ENCODE measurements at regions not wholly inside any gene's neighbourhood (a gene's known extent, or its start where the extent isn't known, plus 50 kb on each side); places are given as distances from the start of the nearest gene placed in this dataset.

DNA sequence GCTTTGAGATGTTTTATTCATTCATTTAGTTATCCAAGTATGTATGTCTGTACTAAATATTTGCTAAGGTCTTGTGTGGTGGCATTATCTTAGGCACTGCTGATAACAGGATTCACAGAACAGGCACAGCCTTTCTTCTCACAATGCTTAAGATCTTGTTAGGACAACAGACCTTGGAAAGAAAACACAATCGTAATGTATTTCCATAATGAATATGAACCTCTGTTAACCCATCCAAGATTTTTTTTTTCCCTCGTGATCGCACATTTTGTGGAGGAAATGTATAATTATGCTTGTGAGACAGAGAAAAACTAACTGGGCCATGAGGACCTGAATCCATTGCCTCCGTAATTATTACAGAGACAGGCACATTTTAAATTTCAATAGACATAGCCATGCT is 121.9 kb downstream of the NPIPB5 start:
- Histone ChIP-seq H3K4me1 (ENCODE audit: control insufficient read depth in 1 of 2, insufficient read depth in 2 of 2, low read depth in 1 of 2, low read length in 1 of 2) (no peaks in the 10 kb centered on the region), H2AFZ (ENCODE audit: low read depth) (no peak overlapping the region), H3K4me2 (no peak overlapping the region), H3K27ac (ENCODE audit: low read depth in 2 of 2, low read length in 1 of 2) (no peak overlapping the region), H3K79me2 (ENCODE audit: insufficient read depth) (no peaks in the 10 kb centered on the region), H3F3A (replicated peaks; ENCODE audit: insufficient read depth) (no peaks in the 10 kb centered on the region), H3K9me3 (no peaks in the 10 kb centered on the region), H4K20me1 (ENCODE audit: insufficient read depth) (no peaks in the 10 kb centered on the region), H3K36me3 (replicated peaks in 1 of 2; ENCODE audit: control insufficient read depth in 1 of 2, insufficient read depth in 2 of 2, low read length in 1 of 2) (no peaks in the 10 kb centered on the region), H3K9me2 (no peaks in the 10 kb centered on the region), H3K9ac (no peak overlapping the region), H3K4me3 (ENCODE audit: low read depth in 2 of 2, low read length in 1 of 2) (no peak overlapping the region), H3K27me3 (ENCODE audit: insufficient read depth) (no peaks in the 10 kb centered on the region)
- DNase-seq, result no peak
- CTCF ChIA-PET, result no interaction called here
- TF ChIP-seq RCOR1 (IDR thresholded peaks at IDR 0.05; ENCODE audit: low read length) (no peak), MXI1 (IDR thresholded peaks at IDR 0.05; ENCODE audit: low read depth, low read length) (no peak), RAD21 (IDR thresholded peaks at IDR 0.05; ENCODE audit: low read length) (no peak), NRF1 (IDR thresholded peaks at IDR 0.05; ENCODE audit: low read depth, low read length) (no peak), TCF12 (IDR thresholded peaks at IDR 0.05) (no peak), CHD2 (IDR thresholded peaks at IDR 0.05; ENCODE audit: low read length, partially characterized antibody) (no peak), YY1 (IDR thresholded peaks at IDR 0.05; ENCODE audit: low read depth) (no peak)
- TF ChIP-seq, protein P1, sequence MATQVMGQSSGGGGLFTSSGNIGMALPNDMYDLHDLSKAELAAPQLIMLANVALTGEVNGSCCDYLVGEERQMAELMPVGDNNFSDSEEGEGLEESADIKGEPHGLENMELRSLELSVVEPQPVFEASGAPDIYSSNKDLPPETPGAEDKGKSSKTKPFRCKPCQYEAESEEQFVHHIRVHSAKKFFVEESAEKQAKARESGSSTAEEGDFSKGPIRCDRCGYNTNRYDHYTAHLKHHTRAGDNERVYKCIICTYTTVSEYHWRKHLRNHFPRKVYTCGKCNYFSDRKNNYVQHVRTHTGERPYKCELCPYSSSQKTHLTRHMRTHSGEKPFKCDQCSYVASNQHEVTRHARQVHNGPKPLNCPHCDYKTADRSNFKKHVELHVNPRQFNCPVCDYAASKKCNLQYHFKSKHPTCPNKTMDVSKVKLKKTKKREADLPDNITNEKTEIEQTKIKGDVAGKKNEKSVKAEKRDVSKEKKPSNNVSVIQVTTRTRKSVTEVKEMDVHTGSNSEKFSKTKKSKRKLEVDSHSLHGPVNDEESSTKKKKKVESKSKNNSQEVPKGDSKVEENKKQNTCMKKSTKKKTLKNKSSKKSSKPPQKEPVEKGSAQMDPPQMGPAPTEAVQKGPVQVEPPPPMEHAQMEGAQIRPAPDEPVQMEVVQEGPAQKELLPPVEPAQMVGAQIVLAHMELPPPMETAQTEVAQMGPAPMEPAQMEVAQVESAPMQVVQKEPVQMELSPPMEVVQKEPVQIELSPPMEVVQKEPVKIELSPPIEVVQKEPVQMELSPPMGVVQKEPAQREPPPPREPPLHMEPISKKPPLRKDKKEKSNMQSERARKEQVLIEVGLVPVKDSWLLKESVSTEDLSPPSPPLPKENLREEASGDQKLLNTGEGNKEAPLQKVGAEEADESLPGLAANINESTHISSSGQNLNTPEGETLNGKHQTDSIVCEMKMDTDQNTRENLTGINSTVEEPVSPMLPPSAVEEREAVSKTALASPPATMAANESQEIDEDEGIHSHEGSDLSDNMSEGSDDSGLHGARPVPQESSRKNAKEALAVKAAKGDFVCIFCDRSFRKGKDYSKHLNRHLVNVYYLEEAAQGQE (IDR thresholded peaks at IDR 0.05; ENCODE audit: low read depth, low read length), result no peak
- TF ChIP-seq, protein P2, sequence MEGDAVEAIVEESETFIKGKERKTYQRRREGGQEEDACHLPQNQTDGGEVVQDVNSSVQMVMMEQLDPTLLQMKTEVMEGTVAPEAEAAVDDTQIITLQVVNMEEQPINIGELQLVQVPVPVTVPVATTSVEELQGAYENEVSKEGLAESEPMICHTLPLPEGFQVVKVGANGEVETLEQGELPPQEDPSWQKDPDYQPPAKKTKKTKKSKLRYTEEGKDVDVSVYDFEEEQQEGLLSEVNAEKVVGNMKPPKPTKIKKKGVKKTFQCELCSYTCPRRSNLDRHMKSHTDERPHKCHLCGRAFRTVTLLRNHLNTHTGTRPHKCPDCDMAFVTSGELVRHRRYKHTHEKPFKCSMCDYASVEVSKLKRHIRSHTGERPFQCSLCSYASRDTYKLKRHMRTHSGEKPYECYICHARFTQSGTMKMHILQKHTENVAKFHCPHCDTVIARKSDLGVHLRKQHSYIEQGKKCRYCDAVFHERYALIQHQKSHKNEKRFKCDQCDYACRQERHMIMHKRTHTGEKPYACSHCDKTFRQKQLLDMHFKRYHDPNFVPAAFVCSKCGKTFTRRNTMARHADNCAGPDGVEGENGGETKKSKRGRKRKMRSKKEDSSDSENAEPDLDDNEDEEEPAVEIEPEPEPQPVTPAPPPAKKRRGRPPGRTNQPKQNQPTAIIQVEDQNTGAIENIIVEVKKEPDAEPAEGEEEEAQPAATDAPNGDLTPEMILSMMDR (IDR thresholded peaks at IDR 0.05), result no peak
- POLR2A ChIA-PET, result interaction anchor here (0.7 kb wide), 1 partner anchor 12 kb away, joined by 3 read pairs; no protein-coding TSS in a partner anchor
- WGBS (ENCODE audit: low lambda C conversion rate), result 52% methylated on average over 4 of the region's 4 CpGs

DNA sequence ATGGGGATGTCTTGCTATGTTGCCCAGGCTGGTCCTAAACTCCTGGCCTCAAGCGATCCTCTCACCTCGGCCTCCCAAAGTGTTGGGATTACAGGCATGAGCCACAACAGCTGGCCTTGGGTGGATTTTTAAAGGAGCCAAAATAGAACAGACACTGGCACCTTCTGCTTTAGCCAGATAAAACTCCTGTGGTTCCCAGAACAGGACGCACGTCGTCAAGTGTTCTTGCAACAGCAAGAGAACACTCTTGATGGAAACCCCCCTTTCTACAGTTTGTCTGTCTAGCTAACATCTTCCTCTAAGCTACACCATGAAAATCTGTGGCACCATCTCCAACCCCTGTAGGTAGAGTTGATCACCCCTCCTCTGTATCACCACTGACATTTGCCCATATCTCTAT is 122.6 kb downstream of the NPIPB5 start:
- Histone ChIP-seq H3K36me3 (replicated peaks in 1 of 2; ENCODE audit: control insufficient read depth in 1 of 2, insufficient read depth in 2 of 2, low read length in 1 of 2) (no peaks in the 10 kb centered on the region), H3K79me2 (ENCODE audit: insufficient read depth) (no peaks in the 10 kb centered on the region), H3K9me3 (no peaks in the 10 kb centered on the region), H3K9me2 (no peaks in the 10 kb centered on the region), H3K27ac (ENCODE audit: low read depth in 2 of 2, low read length in 1 of 2) (no peak overlapping the region), H3F3A (replicated peaks; ENCODE audit: insufficient read depth) (no peaks in the 10 kb centered on the region), H3K9ac (no peak overlapping the region), H2AFZ (ENCODE audit: low read depth) (no peak overlapping the region), H3K4me2 (no peak overlapping the region), H3K27me3 (ENCODE audit: insufficient read depth) (no peaks in the 10 kb centered on the region), H3K4me1 (ENCODE audit: control insufficient read depth in 1 of 2, insufficient read depth in 2 of 2, low read depth in 1 of 2, low read length in 1 of 2) (no peaks in the 10 kb centered on the region), H4K20me1 (ENCODE audit: insufficient read depth) (no peaks in the 10 kb centered on the region), H3K4me3 (ENCODE audit: low read depth in 2 of 2, low read length in 1 of 2) (no peak overlapping the region)
- CTCF ChIA-PET, result interaction anchor here (1.3 to 1.4 kb wide), 2 partner anchors 9 to 266 kb away, joined by 3 to 5 read pairs; no protein-coding TSS in a partner anchor
- no peak for DNase-seq
- POLR2A ChIA-PET, result interaction anchor here (0.7 kb wide), 1 partner anchor 13 kb away, joined by 3 read pairs; no protein-coding TSS in a partner anchor
- 81% methylated on average over 5 of the region's 5 CpGs for WGBS (ENCODE audit: low lambda C conversion rate)
- TF ChIP-seq EP300 (IDR thresholded peaks at IDR 0.05; ENCODE audit: borderline replicate concordance in 1 of 2, low read depth in 1 of 2, low read length in 1 of 2) (no peak), ELF1 (IDR thresholded peaks at IDR 0.05) (no peak), TAF1 (IDR thresholded peaks at IDR 0.05; ENCODE audit: borderline replicate concordance, low read depth, low read length) (no peak), RCOR1 (IDR thresholded peaks at IDR 0.05; ENCODE audit: low read length) (no peak), GABPA (IDR thresholded peaks at IDR 0.05; ENCODE audit: low read depth) (no peak), FOXM1 (IDR thresholded peaks at IDR 0.05; ENCODE audit: low read depth) (no peak), GATA2 (CRISPR knock-in tag; IDR thresholded peaks at IDR 0.05) (no peak), NFIC (IDR thresholded peaks at IDR 0.05; ENCODE audit: borderline replicate concordance) (no peak), RXRA (IDR thresholded peaks at IDR 0.05; ENCODE audit: borderline replicate concordance, low read depth) (no peak), RAD21 (IDR thresholded peaks at IDR 0.05; ENCODE audit: low read length) (no peak), FOXJ3 (CRISPR knock-in tag; IDR thresholded peaks at IDR 0.05) (no peak)
- TF ChIP-seq, protein P3, sequence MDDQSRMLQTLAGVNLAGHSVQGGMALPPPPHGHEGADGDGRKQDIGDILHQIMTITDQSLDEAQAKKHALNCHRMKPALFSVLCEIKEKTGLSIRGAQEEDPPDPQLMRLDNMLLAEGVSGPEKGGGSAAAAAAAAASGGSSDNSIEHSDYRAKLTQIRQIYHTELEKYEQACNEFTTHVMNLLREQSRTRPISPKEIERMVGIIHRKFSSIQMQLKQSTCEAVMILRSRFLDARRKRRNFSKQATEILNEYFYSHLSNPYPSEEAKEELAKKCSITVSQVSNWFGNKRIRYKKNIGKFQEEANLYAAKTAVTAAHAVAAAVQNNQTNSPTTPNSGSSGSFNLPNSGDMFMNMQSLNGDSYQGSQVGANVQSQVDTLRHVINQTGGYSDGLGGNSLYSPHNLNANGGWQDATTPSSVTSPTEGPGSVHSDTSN (IDR thresholded peaks at IDR 0.05), result no peak
- TF ChIP-seq, protein P4, sequence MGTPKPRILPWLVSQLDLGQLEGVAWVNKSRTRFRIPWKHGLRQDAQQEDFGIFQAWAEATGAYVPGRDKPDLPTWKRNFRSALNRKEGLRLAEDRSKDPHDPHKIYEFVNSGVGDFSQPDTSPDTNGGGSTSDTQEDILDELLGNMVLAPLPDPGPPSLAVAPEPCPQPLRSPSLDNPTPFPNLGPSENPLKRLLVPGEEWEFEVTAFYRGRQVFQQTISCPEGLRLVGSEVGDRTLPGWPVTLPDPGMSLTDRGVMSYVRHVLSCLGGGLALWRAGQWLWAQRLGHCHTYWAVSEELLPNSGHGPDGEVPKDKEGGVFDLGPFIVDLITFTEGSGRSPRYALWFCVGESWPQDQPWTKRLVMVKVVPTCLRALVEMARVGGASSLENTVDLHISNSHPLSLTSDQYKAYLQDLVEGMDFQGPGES (IDR thresholded peaks at IDR 0.05; ENCODE audit: low read depth, low read length), result no peak

Data from SK-N-SH (cell line).